ENCODE measurements at regions not wholly inside any gene's neighbourhood (a gene's known extent, or its start where the extent isn't known, plus 50 kb on each side); places are given as distances from the start of the nearest gene placed in this dataset.

DNA sequence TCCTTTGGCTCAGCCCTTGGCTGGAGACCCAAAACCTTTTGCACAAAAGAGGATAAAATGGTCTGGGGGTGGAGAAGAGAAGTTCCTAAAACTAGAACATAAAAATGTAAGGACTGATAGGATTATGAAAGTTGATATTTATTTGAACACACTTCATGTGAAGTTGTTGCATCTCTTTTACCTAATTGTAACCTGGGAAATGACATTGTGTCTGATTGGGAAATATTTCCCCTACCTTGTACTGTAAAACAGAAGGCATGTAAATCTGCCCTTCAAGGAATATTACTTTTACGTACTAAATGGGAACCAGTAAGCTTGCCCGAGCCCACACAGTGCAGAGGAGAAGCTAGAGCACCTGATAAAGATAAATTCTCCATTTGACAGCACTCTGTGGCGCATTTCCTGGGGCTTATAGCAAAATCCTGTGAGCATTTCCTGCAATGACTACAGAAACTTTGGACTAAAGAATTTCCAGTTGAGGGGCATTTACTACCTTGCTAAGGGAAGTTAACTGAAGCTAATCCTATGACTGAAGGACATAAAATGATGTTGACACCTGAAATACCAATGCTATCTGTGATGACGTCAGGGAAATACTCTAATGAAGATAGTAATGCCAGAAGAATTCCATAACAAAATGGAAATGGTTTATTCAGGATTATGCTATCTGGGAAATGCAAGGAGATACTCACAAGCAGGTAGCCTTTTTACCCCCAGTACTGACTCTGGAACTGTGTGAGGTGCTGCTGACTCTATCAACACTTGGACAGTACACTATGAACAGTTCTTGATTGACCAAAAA, 78.3 kb upstream of the LIFR start:
- Histone ChIP-seq H3K27me3 (replicated peaks in 1 of 4; ENCODE audit: control insufficient read depth in 3 of 4, extremely low read depth in 1 of 4, insufficient read depth in 3 of 4, low read length in 3 of 4) (no peaks in the 10 kb centered on the region), H2BK5ac (ENCODE audit: low read depth, low read length) (no peak overlapping the region), H2BK120ac (replicated peaks; ENCODE audit: low read depth, low read length) (no peak overlapping the region), H3K18ac (ENCODE audit: extremely low read depth, low read length) (no peak overlapping the region), H3K4me3 (ENCODE audit: extremely low read depth in 1 of 4, insufficient read depth in 2 of 4, low read depth in 3 of 4, low read length in 4 of 4) (no peak overlapping the region), H3K36me3 (ENCODE audit: control insufficient read depth in 2 of 4, insufficient read depth in 4 of 4, low read length in 3 of 4) (no peaks in the 10 kb centered on the region; a peak in 1 of 8 replicates), H2BK15ac (ENCODE audit: low read length) (no peak overlapping the region), H2BK12ac (ENCODE audit: low read depth, low read length) (no peak overlapping the region), H3K27ac (ENCODE audit: low read depth, low read length) (no peak overlapping the region), H3K9me3 (ENCODE audit: insufficient read depth in 2 of 2, low read depth in 1 of 2, low read length in 1 of 2) (peaks cover 0 to 16% of the 10 kb centered on the region in 2 experiments; a peak in 1 of 4 replicates), H3K4ac (replicated peaks; ENCODE audit: insufficient read length, low read depth, low read length) (no peak overlapping the region), H3K79me2 (ENCODE audit: control insufficient read depth in 1 of 2, insufficient read depth in 2 of 2, low read length in 2 of 2) (no peaks in the 10 kb centered on the region), H3K79me1 (ENCODE audit: low read depth, low read length) (no peaks in the 10 kb centered on the region), H4K91ac (replicated peaks; ENCODE audit: insufficient read length, low read length) (no peak overlapping the region), H3K4me1 (replicated peaks in 1 of 4; ENCODE audit: control insufficient read depth in 3 of 4, insufficient read depth in 4 of 4, low read length in 3 of 4) (no peaks in the 10 kb centered on the region), H2BK20ac (ENCODE audit: low read length) (no peak overlapping the region), H2AK5ac (ENCODE audit: low read depth, low read length) (no peak overlapping the region), H2AFZ (ENCODE audit: low read length) (no peak overlapping the region), H3K9ac (replicated peaks in 1 of 4; ENCODE audit: extremely low read depth in 1 of 4, low read depth in 3 of 4, low read length in 3 of 4) (no peak overlapping the region), H4K20me1 (replicated peaks in 1 of 2; ENCODE audit: control insufficient read depth in 1 of 2, insufficient read depth in 2 of 2, low read length in 2 of 2) (no peaks in the 10 kb centered on the region), H3K4me2 (ENCODE audit: insufficient read depth in 1 of 2, low read depth in 2 of 2, low read length in 2 of 2) (no peak overlapping the region), H3K14ac (ENCODE audit: insufficient read length) (no peak overlapping the region), H4K5ac (ENCODE audit: insufficient read length, low read depth, low read length) (no peak overlapping the region), H3K56ac (replicated peaks; ENCODE audit: insufficient read length, low read depth, low read length) (no peak overlapping the region), H3K23me2 (ENCODE audit: low read depth, low read length) (no peaks in the 10 kb centered on the region), H4K8ac (ENCODE audit: extremely low read depth, insufficient read depth, low read length) (no peak overlapping the region), H3K23ac (ENCODE audit: insufficient read length) (no peak overlapping the region)
- ChIA-PET CTCF (ENCODE audit: partially characterized antibody) (interaction anchor here (0.6 kb wide), 1 partner anchor 97 kb away, joined by 3 read pairs; no protein-coding TSS in a partner anchor), POLR2A (ENCODE audit: partially characterized antibody) (no interaction called here)
- 97% methylated on average over 4 of the region's 4 CpGs; no CpG with 5 or more reads in 1 of the 2 experiments for WGBS, 2 experiments (ENCODE audit: extremely low coverage in 1 of 2, insufficient coverage in 1 of 2, insufficient read length in 1 of 2, insufficient replicate concordance in 2 of 2, low coverage in 1 of 2, low lambda C conversion rate in 2 of 2, missing lambda C conversion rate in 1 of 2)
- no peak for FAIRE-seq
- DNase-seq (ENCODE audit: low read depth in 1 of 2, low spot score in 2 of 2), result no peak
- TF ChIP-seq ASH2L (IDR thresholded peaks at IDR 0.05; ENCODE audit: low read length) (no peak), RAD21 (IDR thresholded peaks at IDR 0.05 in 1 of 2, conservative IDR thresholded peaks at IDR 0.05 in 1 of 2; ENCODE audit: low read depth in 2 of 2, low read length in 2 of 2) (no peak), FOSL1 (IDR thresholded peaks at IDR 0.05; ENCODE audit: insufficient read depth, low read depth, low read length) (no peak), JUND (IDR thresholded peaks at IDR 0.05; ENCODE audit: low read length) (no peak), SIRT6 (IDR thresholded peaks at IDR 0.05; ENCODE audit: low read length) (no peak), TAF7 (optimal IDR thresholded peaks at IDR 0.05; ENCODE audit: borderline replicate concordance, low read depth, low read length) (no peak), ZNF274 (IDR thresholded peaks at IDR 0.05; ENCODE audit: borderline replicate concordance, extremely low read depth, low read length) (no peak), EP300 (IDR thresholded peaks at IDR 0.05; ENCODE audit: borderline replicate concordance in 1 of 2, low read depth in 2 of 2, low read length in 2 of 2) (no peak), SIN3A (conservative IDR thresholded peaks at IDR 0.05 in 1 of 2, IDR thresholded peaks at IDR 0.05 in 1 of 2; ENCODE audit: low read depth in 1 of 2, low read length in 2 of 2) (no peak)

Measured in H1 (cell line).